ENCODE measurements at regions not wholly inside any gene's neighbourhood (a gene's known extent, or its start where the extent isn't known, plus 50 kb on each side); places are given as distances from the start of the nearest gene placed in this dataset.
"Not testable (repeated sequence)": the region's sequence is repeated elsewhere in the genome, so short reads cannot be mapped to it uniquely, and the experiment has no call there.

- no peak for DNase-seq (ENCODE audit: extremely low spot score, unreplicated experiment)
- no peaks in the 10 kb centered on the region for H3K36me3 Mint-ChIP-seq (ENCODE audit: unreplicated experiment)
Measured at GRCh38 chr16:60107437-60107836, 1373.3 kb upstream of the GOT2 start.

GRCh38 chr16:60100371-60100770 is 1366.3 kb upstream of the GOT2 start:
- no peaks in the 10 kb centered on the region for H3K4me1 Mint-ChIP-seq (ENCODE audit: unreplicated experiment)
- no peak overlapping the region for H3K4me3 Mint-ChIP-seq (ENCODE audit: unreplicated experiment)
- H3K27me3 Mint-ChIP-seq (ENCODE audit: unreplicated experiment): no peaks in the 10 kb centered on the region
- no peak for DNase-seq (ENCODE audit: extremely low spot score, unreplicated experiment)
- H3K9me3 Mint-ChIP-seq (ENCODE audit: unreplicated experiment): peaks cover 21% of the 10 kb centered on the region
- no peak for TF ChIP-seq CTCF (IDR thresholded peaks at IDR 0.05)
- H3K36me3 Mint-ChIP-seq (ENCODE audit: unreplicated experiment): no peaks in the 10 kb centered on the region
- no peak overlapping the region for H3K27ac Mint-ChIP-seq (ENCODE audit: unreplicated experiment)

More at GRCh38 chr16:60107437-60107836, 1373.3 kb upstream of the GOT2 start:
- Mint-ChIP-seq H3K4me1 (ENCODE audit: unreplicated experiment) (peaks cover 5% of the 10 kb centered on the region), H3K9me3 (ENCODE audit: unreplicated experiment) (no peaks in the 10 kb centered on the region), H3K27ac (ENCODE audit: unreplicated experiment) (no peak overlapping the region), H3K4me3 (ENCODE audit: unreplicated experiment) (no peak overlapping the region), H3K27me3 (ENCODE audit: unreplicated experiment) (no peaks in the 10 kb centered on the region)
- no peak for TF ChIP-seq CTCF (IDR thresholded peaks at IDR 0.05)

GRCh38 chr16:60091529-60091928 is 1357.4 kb upstream of the GOT2 start:
- Mint-ChIP-seq H3K27me3 (ENCODE audit: unreplicated experiment) (no peaks in the 10 kb centered on the region), H3K4me1 (ENCODE audit: unreplicated experiment) (peaks cover 11% of the 10 kb centered on the region), H3K36me3 (ENCODE audit: unreplicated experiment) (no peaks in the 10 kb centered on the region), H3K9me3 (ENCODE audit: unreplicated experiment) (peaks cover 18% of the 10 kb centered on the region), H3K27ac (ENCODE audit: unreplicated experiment) (no peak overlapping the region), H3K4me3 (ENCODE audit: unreplicated experiment) (no peak overlapping the region)
- no peak for DNase-seq (ENCODE audit: extremely low spot score, unreplicated experiment)
- no peak for TF ChIP-seq CTCF (IDR thresholded peaks at IDR 0.05)

- Mint-ChIP-seq H3K4me3 (ENCODE audit: unreplicated experiment) (no peak overlapping the region), H3K4me1 (ENCODE audit: unreplicated experiment) (peaks cover 11% of the 10 kb centered on the region)
- TF ChIP-seq CTCF (IDR thresholded peaks at IDR 0.05): no peak
Measured at GRCh38 chr16:60091071-60091470, 1357.0 kb upstream of the GOT2 start.

GRCh38 chr16:60087530-60087929 is 1353.4 kb upstream of the GOT2 start:
- H3K27ac Mint-ChIP-seq (ENCODE audit: unreplicated experiment): no peak overlapping the region
- DNase-seq (ENCODE audit: extremely low spot score, unreplicated experiment): no peak
- H3K4me1 Mint-ChIP-seq (ENCODE audit: unreplicated experiment): peaks cover 11% of the 10 kb centered on the region
- no peak overlapping the region for H3K4me3 Mint-ChIP-seq (ENCODE audit: unreplicated experiment)
- H3K9me3 Mint-ChIP-seq (ENCODE audit: unreplicated experiment): peaks cover 7% of the 10 kb centered on the region
- no peaks in the 10 kb centered on the region for H3K27me3 Mint-ChIP-seq (ENCODE audit: unreplicated experiment)
- H3K36me3 Mint-ChIP-seq (ENCODE audit: unreplicated experiment): no peaks in the 10 kb centered on the region
- TF ChIP-seq CTCF (IDR thresholded peaks at IDR 0.05): no peak

More at GRCh38 chr16:60091071-60091470, 1357.0 kb upstream of the GOT2 start:
- Mint-ChIP-seq H3K36me3 (ENCODE audit: unreplicated experiment) (no peaks in the 10 kb centered on the region), H3K27me3 (ENCODE audit: unreplicated experiment) (no peaks in the 10 kb centered on the region), H3K27ac (ENCODE audit: unreplicated experiment) (no peak overlapping the region), H3K9me3 (ENCODE audit: unreplicated experiment) (peaks cover 17% of the 10 kb centered on the region)
- no peak for DNase-seq (ENCODE audit: extremely low spot score, unreplicated experiment)

GRCh38 chr16:60078819-60079218 is 1344.7 kb upstream of the GOT2 start:
- not testable (repeated sequence) for H3K4me1 Mint-ChIP-seq (ENCODE audit: unreplicated experiment); H3K9me3 Mint-ChIP-seq (ENCODE audit: unreplicated experiment)

More at GRCh38 chr16:60078819-60079218, 1344.7 kb upstream of the GOT2 start:
- H3K27ac Mint-ChIP-seq (ENCODE audit: unreplicated experiment); H3K27me3 Mint-ChIP-seq (ENCODE audit: unreplicated experiment); H3K4me3 Mint-ChIP-seq (ENCODE audit: unreplicated experiment); H3K36me3 Mint-ChIP-seq (ENCODE audit: unreplicated experiment); DNase-seq (ENCODE audit: extremely low spot score, unreplicated experiment): not testable (repeated sequence)
